CMK (cell line): ENCODE measurements at regions not wholly inside any gene's neighbourhood (a gene's known extent, or its start where the extent isn't known, plus 50 kb on each side); places are given as distances from the start of the nearest gene placed in this dataset.

Experiments
- DNase-seq: peaks from one replicate; pipeline ENCODE4 v3.0.0-alpha.2; 2010; ENCODE audit warnings: low read depth

DNA sequence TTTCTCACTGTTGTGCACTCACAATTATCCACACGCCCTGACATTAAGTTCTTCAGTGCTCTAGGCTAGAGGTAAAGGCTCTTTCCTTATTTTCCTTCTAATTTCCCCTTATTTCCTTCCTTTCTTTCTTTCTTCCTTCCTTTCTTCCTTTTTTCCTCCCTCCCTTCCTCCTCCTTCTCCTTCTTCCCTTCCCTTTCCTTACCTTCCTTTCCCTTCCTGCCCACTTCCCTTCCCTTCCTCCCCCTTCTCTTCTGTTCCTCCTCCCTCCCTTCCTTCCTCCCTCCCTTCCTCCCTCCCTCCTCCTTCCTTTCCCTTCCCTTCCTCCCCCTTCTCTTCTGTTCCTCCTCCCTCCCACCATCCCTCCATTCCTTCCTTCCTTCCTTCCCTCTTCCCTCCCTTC lies 317.0 kb upstream of the IRX1 start:
- DNase-seq, result no peak

DNA sequence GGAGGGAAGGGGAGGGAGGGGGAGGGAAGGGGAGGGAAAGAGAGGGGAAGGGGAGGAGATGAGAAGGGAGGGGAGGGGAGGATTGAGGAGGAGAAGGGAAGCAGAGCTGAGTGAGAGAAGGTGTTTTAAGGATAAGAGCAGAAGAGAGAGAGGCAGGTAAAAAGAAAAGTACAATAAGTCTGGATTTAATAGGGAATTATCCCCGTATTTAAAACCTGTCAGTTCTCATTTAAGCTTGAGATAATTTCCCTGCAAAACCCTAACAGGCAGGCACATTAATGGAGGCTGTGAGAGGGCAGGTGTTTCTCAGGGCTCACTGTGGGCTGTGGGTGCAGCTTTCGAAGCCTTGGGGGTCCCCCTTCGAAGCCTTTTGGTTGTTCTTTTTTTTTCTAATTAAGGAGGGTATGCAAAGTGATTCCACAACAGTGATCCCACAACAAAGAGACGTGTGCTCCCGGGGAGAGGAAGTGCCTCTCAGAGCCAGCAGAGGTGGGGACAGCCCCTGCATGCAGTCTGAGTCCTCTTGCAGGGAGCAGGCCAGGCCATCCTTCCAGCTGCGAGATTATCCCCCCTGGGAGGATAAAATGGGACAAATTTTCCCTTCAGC lies 317.9 kb upstream of the IRX1 start:
- DNase-seq, result no peak

- no peak for DNase-seq
Measured at GRCh38 chr5:3276896-3277295, 318.7 kb upstream of the IRX1 start.

- no peak for DNase-seq
Measured at GRCh38 chr5:3269395-3270169, 326.1 kb upstream of the IRX1 start.

DNA sequence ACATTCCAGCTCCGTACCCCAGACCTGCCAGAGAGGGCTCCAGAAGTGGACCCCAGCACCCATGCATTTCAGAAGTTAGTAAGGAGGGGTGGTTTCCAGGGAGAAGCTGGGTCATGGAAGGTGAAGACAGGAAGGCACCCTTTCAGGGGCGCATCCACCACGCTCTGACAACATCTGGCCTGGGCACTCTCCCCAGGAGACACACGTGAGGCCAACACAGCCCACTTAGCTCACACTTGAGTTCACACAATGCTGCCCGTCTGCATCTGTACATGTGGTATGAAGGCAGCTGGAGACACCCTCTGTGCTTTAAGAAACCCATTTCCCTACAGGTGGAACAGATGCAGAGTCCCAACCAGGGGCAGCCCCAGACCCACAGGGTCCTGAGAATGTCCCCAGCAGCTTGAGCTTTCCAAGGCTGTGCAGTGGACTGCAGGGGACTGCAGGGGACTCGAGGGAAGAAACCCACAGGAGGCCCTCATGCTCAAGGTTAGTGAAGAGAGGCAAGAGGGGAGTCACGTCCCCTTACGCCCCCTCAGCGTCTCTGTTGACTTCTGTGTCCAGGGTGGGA lies 326.8 kb upstream of the IRX1 start:
- no peak for DNase-seq

DNA sequence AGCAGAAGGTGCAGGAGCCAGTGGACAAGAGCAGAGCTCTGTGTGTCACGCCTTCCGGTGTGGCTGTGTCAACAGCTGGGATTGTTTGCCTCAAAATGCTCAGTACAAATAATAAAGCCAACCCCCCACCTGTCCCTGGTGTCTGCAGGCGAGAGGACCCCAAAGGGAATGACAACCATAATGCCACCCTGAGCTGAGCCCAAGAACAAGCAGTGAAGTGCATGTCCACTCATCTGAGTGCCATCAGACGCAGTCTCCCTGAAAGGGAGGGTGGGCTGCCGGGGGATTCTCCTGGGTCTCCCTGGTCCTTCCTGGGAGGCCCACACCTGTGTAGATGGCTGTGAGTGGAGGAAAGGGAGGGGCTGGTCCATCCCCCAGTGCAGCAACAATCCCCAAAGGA lies 328.8 kb upstream of the IRX1 start:
- DNase-seq, result no peak

- DNase-seq, result no peak
Measured at GRCh38 chr5:3265936-3266335, 329.7 kb upstream of the IRX1 start.

- no peak for DNase-seq
Measured at GRCh38 chr5:3265131-3265885, 330.3 kb upstream of the IRX1 start.

DNA sequence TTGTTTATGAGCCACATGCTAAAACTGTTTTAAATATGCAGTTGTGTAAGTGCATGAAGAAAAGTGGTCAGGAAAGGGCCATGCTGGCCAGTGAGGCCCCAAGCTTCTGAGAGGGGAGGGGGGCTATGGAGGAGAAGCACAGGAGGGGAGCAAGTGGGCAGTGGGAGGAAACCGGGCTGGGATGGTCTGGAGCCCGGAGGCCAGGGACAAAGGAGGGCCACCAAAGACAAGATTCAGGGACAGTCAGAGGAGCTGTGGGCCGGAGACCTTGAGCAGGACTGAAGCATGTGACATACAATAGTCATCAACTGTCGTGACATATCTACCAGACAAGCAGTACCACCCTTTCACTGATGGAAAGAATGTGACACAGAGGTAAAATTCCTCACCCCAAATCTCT lies 333.2 kb upstream of the IRX1 start:
- no peak for DNase-seq

GRCh38 chr5:3261081-3261480 lies 334.6 kb upstream of the IRX1 start:
- no peak for DNase-seq

DNA sequence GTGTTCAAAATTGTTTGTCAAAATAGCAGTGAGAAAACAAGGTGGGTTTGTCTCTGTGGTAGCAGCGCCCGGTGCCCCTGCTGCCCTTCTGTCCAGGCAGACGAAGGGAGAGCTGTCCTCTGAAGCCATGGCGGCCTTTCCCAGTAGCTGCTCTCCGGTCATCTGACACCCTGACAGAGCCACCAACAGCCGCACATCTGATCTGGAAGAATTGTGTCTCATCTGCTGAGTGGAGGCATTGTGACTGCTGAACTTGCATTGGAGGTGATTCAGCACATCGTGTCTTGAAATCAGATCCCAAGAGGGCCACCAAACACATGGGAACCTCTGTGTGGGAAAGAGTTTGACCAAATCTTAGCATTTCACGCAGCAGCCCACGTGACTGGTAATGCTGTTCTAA lies 337.6 kb upstream of the IRX1 start:
- DNase-seq, result no peak

- DNase-seq, result no peak
Measured at GRCh38 chr5:3252235-3252634, 343.4 kb upstream of the IRX1 start.

DNA sequence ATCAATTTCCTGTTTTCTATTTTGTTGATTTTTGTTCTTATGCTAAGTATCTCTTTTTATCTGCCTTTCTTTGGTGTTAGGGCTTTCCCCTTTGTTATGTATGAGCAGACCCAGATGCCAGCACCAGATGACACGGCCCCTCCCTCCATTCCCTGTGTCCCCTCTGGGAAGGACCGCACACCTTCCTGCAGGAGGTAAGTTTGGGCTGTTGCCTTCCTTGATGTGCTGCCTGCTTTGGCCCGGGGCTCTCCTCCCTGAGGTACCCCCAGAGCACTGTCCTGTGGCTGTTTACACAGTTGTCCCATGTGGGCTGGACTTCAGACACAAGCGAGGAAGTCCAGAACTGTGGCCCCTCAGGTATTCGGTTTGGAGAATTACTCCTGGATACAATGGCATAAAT lies 343.8 kb upstream of the IRX1 start:
- no peak for DNase-seq

- no peak for DNase-seq
Measured at GRCh38 chr5:3249401-3249800, 346.2 kb upstream of the IRX1 start.

DNA sequence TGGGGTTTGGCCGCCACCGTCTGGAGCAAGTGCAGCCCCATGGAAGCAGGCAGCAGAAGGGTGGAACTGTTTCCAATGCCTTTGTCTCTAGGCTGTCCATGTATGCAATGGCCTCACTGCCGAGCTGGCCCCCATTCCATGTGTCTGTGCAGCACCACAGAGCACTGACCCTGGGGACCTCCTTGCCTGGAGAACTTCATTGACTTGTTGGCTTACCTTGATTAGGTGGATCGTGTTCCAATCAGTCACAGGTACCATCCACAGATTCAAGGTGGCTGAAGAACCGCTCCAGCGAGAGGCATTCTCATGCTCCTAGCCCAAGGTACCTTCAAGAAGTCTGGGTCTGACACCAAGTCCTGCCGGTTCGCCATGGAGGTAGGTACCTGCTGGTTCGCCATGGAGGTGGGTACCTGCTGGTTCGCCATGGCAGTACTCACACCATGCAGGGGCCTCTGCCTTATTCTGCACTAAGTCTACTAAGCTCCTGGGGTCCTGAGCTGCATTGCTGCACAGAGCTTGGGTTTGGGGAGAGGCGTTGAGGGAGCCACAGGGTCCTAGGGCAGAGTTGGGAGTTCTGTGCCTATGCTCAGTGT lies 358.3 kb upstream of the IRX1 start:
- DNase-seq, result no peak

DNA sequence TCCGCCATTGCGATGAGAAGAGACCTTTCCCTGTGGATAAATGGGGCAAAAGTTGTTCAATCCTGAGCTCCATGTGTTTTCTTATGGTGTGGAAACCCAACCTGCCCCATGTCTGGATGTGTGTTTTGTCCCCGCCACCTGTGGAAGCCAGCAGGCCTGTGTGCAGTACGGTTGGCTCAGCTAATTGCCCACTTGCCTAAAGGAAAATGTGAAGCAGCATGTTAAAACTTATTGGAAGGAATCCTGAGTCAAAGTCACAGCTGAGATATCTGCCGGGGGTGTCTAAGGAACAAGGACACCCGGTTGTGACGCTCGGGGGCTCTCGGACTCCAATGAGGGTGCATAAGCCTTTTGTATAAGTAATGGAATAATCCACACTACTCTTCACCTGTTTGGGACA lies 361.1 kb upstream of the IRX1 start:
- no peak for DNase-seq

DNA sequence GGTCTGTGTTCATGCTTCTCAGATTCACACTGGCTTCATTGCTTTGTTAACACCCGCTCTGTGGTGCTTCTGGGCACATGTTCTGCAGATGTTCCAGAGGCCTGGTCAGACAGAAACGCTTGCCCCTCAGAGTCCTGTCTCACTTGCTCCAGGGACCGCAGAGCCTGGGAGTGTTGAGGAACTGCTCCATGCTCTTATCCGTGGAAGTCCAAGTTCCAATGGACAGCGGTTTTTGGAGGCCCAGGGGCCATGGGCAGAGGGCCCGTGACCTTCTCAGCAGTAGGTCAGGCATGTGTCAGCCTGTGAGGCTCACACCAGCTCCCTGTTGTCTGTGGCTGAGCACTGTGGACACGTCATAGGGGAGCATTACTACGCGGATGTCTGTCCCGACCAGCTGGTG lies 364.7 kb upstream of the IRX1 start:
- no peak for DNase-seq

GRCh38 chr5:3230254-3230653 lies 365.4 kb upstream of the IRX1 start:
- DNase-seq, result no peak

DNA sequence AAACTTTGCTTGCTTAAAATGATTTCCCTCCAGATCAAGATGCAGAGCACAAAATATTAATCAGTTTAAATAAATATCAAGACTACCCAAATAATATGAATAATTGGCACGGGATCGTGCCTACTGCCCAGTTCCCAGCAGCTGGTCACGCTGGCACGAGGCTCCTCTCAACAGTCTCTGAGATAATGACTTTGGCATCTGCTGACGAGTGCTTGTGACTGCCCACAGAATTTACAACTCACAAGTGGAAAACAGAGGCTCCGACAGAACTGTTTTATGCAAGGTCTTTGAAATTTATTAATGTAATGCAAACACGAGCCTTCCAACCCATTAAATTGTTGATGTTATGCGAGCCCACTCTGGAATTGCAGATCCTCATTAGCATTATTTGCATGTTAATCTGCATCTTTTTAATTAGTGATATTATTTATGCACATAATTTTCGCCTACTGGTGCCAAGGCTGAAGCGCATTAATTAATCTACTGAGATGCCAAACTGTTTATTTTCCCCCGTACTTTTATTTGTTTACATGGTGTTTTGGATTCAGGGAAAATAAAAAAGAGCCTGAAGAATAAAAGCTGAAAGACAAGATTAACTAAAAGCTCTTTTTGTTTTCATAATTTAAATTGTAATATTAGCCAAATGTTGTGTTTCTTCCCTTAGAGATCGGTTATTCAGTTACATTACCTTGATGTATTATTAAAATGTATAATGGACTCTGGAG lies 369.3 kb upstream of the IRX1 start:
- no peak for DNase-seq

- DNase-seq, result no peak
Measured at GRCh38 chr5:3225201-3225960, 370.3 kb upstream of the IRX1 start.

GRCh38 chr5:3222924-3223323 lies 372.7 kb upstream of the IRX1 start:
- no peak for DNase-seq
